SK-N-SH (cell line): ENCODE measurements at regions not wholly inside any gene's neighbourhood (a gene's known extent, or its start where the extent isn't known, plus 50 kb on each side); places are given as distances from the start of the nearest gene placed in this dataset.

Experiments
- EZH2phosphoT487 ChIP-seq: fragments of 200-600 bp; sonication (generic); IDR thresholded peaks from 2 replicates; pipeline ENCODE4 v1.6.1; 2017; ENCODE audit warnings: low read depth, mixed run types, mild to moderate bottlenecking, antibody characterized with exemption, moderate library complexity, borderline replicate concordance
- GABPA ChIP-seq: IDR thresholded peaks from 2 replicates; pipeline ENCODE4 v1.4.0; 2012; ENCODE audit warnings: low read depth, mild to moderate bottlenecking
- GATA2 ChIP-seq: sonication (generic); formaldehyde crosslinking; IDR thresholded peaks from 2 replicates; pipeline ENCODE4 v1.5.0; 2020; ENCODE audit warnings: mild to moderate bottlenecking, missing genetic modification reagents
- JUND ChIP-seq: IDR thresholded peaks from 2 replicates; pipeline ENCODE4 v1.4.0; 2012
- MXI1 ChIP-seq: IDR thresholded peaks from 2 replicates; pipeline ENCODE4 v1.6.1; 2012; ENCODE audit warnings: mild to moderate bottlenecking, low read depth, low read length, improper control_type of control experiment
- POLR2AphosphoS5 ChIP-seq: IDR thresholded peaks from 2 replicates; pipeline ENCODE4 v1.6.1; 2012; ENCODE audit warnings: low read depth, low read length
- RCOR1 ChIP-seq: fragments of 150-350 bp; IDR thresholded peaks from 2 replicates; pipeline ENCODE4 v1.6.1; 2017; ENCODE audit warnings: antibody characterized with exemption, low read length
- SIN3A ChIP-seq: IDR thresholded peaks from 2 replicates; pipeline ENCODE4 v1.6.1; 2012; ENCODE audit warnings: low read depth, mild to moderate bottlenecking, low read length, moderate library complexity, borderline replicate concordance
- YY1 ChIP-seq: IDR thresholded peaks from 2 replicates; pipeline ENCODE4 v1.4.0; 2012; ENCODE audit warnings: low read depth, mild to moderate bottlenecking
- TF ChIP-seq, protein P1 (sequence below): fragments of 200-600 bp; sonication (generic); IDR thresholded peaks from 2 replicates; pipeline ENCODE4 v1.6.1; 2017; ENCODE audit warnings: antibody characterized with exemption, mild to moderate bottlenecking, moderate library complexity
- TF ChIP-seq, protein P2 (sequence below): IDR thresholded peaks from 2 replicates; pipeline ENCODE4 v1.4.0; 2012; ENCODE audit warnings: low read depth
- TF ChIP-seq, protein P3 (sequence below): IDR thresholded peaks from 2 replicates; pipeline ENCODE4 v1.6.1; 2012; ENCODE audit warnings: mild to moderate bottlenecking, low read depth, low read length, moderate library complexity

DNA sequence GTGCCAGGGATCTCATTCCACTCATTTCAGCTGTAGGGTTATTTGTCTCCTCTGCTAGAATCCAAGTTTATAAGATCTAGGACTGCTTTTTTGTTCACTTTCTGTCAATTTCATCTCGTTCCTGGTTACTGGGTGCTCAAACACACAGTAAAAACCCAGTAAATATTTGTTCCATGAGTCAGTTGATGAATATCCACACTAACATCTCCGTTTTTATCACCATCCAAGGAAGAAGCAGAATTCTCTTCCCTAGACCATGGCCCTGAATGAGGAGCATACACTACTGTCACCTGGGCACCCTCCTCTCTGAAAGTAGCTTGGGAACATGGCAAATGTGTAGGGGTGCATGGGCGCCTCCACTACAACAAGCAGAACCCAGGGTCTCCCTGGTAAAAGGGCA is 390.8 kb downstream of the FOXO1 start:
- TF ChIP-seq MXI1: no peak
- TF ChIP-seq EZH2phosphoT487: no peak
- no peak for TF ChIP-seq YY1
- TF ChIP-seq, protein P1, sequence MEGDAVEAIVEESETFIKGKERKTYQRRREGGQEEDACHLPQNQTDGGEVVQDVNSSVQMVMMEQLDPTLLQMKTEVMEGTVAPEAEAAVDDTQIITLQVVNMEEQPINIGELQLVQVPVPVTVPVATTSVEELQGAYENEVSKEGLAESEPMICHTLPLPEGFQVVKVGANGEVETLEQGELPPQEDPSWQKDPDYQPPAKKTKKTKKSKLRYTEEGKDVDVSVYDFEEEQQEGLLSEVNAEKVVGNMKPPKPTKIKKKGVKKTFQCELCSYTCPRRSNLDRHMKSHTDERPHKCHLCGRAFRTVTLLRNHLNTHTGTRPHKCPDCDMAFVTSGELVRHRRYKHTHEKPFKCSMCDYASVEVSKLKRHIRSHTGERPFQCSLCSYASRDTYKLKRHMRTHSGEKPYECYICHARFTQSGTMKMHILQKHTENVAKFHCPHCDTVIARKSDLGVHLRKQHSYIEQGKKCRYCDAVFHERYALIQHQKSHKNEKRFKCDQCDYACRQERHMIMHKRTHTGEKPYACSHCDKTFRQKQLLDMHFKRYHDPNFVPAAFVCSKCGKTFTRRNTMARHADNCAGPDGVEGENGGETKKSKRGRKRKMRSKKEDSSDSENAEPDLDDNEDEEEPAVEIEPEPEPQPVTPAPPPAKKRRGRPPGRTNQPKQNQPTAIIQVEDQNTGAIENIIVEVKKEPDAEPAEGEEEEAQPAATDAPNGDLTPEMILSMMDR: no peak
- TF ChIP-seq SIN3A: no peak
- TF ChIP-seq GABPA: no peak
- TF ChIP-seq, protein P2, sequence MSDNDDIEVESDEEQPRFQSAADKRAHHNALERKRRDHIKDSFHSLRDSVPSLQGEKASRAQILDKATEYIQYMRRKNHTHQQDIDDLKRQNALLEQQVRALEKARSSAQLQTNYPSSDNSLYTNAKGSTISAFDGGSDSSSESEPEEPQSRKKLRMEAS: no peak
- TF ChIP-seq, protein P3, sequence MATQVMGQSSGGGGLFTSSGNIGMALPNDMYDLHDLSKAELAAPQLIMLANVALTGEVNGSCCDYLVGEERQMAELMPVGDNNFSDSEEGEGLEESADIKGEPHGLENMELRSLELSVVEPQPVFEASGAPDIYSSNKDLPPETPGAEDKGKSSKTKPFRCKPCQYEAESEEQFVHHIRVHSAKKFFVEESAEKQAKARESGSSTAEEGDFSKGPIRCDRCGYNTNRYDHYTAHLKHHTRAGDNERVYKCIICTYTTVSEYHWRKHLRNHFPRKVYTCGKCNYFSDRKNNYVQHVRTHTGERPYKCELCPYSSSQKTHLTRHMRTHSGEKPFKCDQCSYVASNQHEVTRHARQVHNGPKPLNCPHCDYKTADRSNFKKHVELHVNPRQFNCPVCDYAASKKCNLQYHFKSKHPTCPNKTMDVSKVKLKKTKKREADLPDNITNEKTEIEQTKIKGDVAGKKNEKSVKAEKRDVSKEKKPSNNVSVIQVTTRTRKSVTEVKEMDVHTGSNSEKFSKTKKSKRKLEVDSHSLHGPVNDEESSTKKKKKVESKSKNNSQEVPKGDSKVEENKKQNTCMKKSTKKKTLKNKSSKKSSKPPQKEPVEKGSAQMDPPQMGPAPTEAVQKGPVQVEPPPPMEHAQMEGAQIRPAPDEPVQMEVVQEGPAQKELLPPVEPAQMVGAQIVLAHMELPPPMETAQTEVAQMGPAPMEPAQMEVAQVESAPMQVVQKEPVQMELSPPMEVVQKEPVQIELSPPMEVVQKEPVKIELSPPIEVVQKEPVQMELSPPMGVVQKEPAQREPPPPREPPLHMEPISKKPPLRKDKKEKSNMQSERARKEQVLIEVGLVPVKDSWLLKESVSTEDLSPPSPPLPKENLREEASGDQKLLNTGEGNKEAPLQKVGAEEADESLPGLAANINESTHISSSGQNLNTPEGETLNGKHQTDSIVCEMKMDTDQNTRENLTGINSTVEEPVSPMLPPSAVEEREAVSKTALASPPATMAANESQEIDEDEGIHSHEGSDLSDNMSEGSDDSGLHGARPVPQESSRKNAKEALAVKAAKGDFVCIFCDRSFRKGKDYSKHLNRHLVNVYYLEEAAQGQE: no peak
- no peak for TF ChIP-seq POLR2AphosphoS5
- TF ChIP-seq RCOR1: no peak
- no peak for TF ChIP-seq GATA2 (CRISPR knock-in tag)
- TF ChIP-seq JUND: peak; percentile 25; the same call in 1 of the 2 replicates
